AG08396 (cell line): ENCODE measurements at regions not wholly inside any gene's neighbourhood (a gene's known extent, or its start where the extent isn't known, plus 50 kb on each side); places are given as distances from the start of the nearest gene placed in this dataset.
"Not testable (repeated sequence)": the region's sequence is repeated elsewhere in the genome, so short reads cannot be mapped to it uniquely, and the experiment has no call there.

Experiments
- DNase-seq: peaks from one replicate; pipeline ENCODE4 v3.0.0; 2012; ENCODE audit warnings: low spot score, mixed read lengths

DNA sequence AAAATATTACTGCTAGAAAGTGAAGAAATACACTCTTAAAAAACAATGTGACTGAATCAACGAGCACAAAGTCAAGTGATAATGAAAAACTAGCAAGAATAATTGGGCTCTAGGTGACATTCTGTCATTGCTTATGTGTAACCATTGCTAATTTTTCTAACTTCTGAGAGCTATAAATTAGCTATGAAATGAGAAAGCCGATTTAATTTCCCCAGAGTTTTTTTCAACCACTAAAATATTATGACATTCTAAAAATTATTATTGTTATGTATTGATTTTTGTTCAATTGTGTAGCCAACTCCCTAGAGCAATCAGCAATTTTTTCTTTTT is 458.6 kb upstream of the ATXN8OS start:
- no peak for DNase-seq

DNA sequence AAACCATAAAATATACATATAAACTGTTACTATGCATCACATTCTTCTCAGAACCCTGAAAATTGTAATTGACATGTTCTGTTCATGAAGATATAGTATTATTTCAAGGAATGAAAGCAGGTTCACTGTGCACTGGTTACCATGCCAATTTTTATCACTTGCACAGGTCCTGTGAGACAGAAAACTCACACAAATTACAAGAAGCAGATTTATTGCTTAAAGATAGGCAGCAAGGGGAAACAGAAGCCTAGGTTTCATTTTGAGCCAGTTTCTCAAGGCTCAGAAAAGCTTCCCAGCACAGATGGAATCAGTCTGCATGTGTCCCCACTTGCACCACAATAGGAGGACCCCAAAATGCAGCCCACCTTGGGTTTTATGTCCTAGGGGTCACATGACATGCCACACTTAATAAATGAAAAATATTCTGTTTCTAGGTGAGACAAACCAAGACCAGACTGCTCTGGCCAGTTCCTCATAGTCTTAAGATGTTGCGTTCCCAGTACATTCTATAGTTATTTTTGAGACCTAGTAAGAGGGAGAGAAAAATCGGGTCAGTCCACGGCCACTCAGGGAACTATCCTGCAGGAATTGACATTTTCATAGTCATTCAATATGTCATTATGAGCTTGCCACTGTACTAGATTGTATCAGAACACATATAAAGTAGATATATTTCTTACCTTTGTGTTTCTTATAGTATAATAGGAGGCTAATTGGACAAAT is 459.1 kb upstream of the ATXN8OS start:
- no peak for DNase-seq

DNA sequence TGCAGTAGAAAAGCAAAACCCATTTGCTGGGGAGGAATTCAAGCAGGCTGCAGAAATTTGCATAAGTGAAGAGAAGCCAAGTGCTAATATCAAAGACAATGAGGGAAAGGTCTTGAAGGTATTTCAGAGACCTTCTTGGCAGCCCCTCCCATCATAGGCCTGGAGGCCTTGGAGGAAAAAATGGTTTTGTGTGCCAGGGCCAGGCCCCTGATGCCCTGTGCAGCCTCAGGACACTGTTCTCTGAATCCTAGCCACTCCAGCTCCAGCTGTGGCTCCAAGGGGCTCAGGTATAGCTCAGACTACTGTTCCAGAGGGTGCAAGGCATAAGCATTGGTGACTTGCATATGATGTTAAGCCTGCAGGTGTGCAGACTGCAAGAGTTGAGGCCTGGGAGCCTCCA is 463.2 kb upstream of the ATXN8OS start:
- no peak for DNase-seq

DNA sequence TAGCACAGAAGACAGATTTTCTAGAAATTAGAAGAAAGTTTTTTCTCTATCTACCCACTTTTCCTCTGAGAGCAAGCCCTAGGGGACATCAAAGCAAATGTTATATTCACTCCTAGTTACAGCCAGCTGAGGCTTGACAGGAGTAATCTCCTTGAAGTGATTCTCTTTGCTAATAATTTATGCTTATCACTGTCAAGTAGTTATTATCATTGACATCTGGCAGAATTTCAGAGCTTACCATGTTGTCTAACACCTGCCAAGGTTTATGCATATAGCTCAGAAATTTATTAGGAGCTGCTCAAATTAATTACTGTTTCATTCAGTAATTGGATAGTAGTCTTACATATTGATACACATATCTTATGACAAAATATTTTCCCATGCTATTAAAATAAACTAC is 465.9 kb upstream of the ATXN8OS start:
- no peak for DNase-seq

DNA sequence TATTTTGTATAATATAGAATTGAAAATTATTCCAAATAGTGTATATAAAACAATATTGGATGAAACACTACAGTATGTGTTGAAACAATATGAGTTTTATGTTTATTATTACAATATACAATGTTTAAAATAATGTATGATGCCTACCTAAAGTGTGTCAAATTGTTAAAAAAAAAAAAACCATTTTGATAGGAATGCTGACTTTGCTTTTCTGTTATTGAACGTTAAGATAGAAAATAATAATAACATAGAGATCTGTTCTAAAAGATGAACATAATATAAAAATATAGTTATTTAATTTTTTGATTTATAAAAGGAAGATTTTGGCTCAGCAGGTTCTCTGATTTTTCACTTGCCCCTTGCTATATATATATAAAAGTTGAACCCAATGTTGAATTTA is 474.6 kb upstream of the ATXN8OS start:
- no peak for DNase-seq

DNA sequence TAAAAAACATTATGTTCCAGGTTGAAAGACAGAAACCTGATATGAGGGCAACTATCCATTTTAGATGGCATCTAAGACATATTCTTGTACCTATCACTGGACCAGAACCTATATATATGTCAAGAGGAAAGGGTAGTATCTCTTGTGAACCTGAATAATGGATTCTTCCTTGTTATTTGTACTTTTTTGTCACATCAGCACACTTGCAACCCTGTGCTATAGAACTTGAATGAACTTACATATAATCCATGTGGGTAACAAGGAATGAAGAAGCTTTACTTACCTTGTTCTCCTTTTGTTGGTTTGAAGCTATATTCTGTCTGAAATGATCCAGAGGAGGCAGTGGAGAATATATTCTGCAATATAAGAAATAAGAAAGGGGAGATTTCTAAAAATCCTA is 483.7 kb upstream of the ATXN8OS start:
- no peak for DNase-seq

DNA sequence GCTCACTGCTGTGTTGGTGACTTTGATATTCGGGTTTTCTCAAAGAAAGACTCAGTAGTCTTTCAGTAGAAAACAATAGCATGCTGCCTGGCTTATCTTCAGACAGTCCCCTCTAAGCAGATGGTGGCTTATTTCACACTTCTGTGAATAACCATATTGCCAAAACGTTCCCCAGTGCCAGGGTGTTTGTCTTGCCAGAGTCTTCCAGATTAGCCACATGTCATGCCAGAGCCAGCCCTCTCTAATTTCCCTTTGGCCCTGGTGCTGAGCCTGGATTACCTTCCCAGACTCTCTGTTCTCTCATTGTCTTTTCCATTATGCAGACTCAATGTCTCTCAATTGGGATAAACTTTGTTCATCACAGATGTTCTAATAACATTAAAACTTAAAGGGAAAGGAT is 488.0 kb upstream of the ATXN8OS start:
- DNase-seq, result no peak

DNA sequence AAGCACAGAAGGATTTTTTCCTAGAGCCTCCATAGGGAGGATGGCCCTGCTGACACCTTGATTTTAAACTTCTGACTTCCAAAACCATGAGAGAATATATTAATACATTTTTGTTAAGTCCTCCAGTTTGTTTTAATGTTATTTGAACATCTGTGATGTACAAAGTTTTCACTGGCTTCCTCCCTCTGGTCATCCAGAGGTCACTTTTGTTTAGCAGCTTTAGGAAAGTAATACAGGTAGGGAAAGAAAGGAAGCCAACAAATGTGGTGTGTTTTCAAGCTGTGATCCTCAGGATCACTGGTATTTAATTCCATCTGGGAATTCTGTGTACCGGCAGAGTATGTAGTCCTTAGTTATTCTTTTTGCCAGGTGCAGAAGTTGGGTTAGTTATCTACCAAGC is 488.8 kb upstream of the ATXN8OS start:
- DNase-seq, result no peak

DNA sequence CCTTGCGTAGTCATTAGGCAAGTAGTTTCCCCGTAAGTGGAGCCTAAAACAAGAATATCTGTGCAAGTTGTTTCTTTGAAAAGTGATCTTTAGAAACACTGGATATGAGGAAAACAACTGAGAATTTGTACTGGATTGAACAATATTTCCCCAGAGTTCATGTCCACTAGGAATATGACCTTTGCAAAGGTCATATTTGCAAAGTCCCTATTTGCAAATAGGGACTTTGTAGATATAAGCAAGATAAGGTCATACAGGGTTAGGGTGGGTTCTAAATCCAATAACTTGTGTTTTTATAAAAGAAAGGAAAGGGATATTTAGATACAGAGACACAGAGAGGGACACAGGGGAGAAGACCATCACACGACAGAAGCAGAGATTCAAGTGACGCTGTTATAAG is 489.2 kb upstream of the ATXN8OS start:
- DNase-seq, result no peak

DNA sequence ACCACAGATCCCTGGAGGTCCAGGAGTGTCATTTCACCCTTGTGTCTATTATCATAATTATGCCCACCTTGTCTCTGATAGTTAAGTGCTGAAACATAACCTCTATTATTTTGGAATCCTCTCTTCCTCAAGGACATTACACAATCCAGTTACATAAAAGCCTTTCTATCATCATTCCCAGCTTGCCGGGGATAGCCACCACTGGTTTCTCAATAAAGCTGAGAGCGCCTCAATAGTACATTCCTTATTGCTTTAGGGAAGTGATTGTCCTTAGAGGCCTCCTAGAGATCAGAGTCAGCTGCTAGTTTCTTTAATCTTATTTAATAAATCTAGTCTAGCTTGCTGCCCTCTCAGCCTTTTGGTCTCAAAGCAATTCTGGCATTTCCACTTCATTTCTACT is 490.0 kb upstream of the ATXN8OS start:
- no peak for DNase-seq

DNA sequence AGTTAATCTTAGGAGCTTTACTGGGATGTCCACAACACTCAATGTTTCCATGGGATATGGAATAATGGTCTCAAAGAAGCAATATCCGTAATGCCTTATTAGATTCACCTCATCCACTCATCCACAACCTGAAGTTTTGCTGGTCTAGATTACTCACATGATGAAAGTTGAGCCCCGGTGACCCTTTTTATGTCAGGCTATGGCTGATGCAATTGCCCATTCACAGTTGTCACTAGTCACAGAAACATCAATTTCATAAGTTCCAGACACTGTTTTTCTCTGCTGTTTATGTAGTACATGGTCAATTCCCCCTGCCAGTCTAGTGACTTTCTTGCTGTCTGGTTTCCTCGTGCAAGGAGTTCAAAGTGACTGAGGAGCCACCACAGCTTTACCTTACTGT is 491.2 kb upstream of the ATXN8OS start:
- DNase-seq, result no peak

DNA sequence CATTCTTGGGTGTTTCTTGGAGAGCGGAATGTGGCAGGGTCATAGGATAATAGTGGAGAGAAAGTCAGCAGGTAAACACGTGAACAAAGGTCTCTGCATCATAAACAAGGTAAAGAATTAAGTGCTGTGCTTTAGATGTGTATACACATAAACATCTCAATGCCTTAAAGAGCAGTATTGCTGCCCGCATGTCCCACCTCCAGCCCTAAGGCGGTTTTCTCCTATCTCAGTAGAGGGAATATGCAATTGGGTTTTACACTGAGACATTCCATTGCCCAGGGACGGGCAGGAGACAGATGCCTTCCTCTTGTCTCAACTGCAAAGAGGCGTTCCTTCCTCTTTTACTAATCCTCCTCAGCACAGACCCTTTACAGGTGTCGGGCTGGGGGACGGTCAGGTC is 492.6 kb upstream of the ATXN8OS start:
- DNase-seq, result not testable (repeated sequence)

DNA sequence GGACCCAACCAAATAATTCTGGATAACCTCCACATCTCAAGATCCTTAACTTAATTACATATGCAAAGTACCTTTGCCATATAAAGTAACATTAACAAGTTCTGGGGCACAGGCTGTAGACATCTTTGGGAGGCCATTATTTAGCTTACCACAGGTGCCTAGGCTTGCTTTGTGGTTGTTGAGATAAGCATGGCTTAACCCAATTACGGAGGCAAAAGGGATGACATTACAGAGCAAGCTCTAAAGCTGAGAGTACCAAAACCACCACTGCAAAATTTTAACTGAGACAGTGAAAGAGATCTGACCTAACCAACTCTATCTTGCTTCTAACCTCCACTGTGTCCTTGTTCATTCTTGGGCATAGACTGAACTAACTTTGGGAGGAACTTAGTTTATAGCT is 502.9 kb upstream of the ATXN8OS start:
- no peak for DNase-seq

DNA sequence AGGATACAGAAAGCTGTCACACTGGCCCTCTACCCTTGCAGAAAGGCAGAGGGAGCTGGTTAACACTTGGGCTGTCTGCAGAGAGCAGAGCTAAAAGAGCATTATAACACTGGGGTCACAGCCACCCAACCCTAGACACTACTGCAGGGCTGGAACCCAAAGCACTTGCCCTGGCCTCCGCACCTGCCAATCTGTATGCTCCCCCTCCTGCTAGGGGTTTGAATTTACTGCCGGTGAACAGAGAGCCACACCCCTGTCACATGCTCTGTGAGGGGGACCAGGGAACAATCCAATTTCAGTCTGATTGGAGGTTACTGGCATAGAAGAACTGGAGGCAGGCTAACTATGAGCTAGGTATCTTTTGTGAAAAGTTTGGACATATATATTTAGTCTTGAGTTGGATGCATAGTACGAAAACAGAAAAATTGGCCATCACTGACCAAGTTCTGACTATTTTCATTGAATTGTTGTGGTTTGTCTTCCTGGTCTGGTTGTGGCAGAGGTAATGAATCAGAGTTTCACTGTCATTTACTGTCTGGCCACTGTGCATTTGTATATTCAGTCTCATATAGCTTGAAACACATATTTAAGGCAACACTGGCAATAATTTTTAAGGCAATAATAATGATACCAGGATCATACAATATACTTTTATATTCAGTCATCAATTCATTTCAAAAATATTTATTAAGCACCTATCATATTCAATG is 504.3 kb upstream of the ATXN8OS start:
- DNase-seq, result no peak

DNA sequence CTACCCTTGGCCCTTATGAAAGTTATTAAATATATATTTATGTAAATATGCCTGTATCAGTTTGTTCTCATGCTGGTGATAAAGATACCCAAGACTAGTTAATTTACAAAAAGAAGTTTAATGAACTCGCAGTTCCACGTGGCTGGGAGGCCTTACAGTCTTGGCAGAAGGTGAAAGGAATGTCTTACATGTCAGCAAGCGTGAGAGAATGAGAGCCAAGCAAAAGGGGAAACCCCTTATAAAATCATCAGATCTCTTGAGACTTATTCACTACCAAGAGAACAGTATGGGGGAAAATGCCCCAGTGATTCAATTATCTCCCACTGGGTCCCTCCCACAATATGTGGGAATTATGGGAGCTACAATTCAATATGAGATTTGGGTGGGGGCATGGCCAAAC is 506.0 kb upstream of the ATXN8OS start:
- no peak for DNase-seq

DNA sequence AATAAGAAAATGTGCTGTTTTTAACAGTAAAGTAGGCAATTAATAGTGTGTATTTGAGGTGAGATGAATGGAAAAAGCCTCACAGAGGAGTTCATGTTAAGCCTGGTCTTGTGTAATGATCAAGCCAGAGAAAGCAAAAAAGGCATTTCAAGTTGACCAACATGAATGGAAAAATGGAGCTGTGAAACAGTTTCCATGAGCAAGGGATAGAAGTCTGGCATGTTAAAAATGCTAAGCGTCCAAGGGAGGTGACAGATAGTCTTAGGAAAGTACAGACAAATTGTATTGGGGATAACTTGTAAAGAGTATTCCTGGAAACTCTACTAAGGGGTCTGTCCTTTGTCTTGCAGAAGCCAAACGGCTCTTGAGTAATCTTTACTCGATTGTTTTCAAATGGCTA is 506.8 kb upstream of the ATXN8OS start:
- no peak for DNase-seq

DNA sequence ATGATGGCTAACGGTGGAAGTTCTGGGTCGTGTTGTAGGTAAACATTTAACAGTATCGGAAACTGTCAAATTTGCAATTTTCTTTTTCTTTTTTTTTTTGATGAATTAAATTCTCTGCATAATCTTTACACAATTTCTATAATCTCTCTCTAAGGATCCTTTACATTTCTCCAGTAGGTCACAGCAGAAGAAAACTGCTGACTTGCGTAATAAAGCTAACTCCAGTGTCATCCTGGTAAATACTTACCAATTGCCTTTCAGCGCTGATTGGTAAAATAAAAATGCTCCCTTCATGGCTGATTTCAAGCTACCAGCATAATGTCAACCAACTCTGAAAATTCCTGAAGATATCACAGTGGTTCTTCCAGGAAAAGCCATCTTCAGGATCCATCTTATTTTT is 510.5 kb upstream of the ATXN8OS start:
- DNase-seq, result no peak

DNA sequence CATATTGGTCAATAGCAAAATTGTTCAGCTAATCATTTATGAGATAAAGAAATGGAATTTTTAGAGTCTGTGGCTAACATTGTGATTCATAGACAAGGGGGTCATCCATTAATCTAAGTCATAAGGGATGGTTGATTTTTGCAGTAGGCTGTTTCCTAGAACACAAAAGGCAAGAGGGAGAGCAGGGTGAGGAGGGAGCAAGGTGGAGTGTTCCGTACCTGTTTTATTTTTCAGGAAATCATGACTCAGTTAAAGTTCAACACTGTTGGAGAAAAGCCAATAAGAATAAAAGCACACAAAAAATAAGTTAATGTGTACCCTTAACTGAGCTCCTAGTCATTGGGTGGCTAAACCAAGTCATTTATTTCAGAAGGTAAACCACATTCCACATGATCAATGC is 512.4 kb upstream of the ATXN8OS start:
- no peak for DNase-seq

DNA sequence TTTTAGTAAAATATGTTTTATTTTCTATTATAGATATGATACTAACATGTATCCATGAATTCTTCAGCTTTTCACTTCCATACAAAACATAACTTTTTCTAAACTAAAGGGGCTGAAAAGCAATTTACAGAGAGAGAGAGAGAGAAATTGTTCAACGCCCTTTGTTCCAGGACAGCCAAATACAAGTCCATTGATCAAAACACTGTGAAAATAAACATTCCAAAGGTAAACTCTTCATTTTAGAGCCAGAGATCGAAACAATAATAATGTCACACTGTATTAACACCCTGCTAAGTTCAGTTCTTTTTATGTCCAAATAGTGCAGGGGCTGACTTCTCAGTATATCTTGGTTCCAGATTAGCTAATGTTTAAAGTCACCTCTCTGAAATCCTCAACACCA is 516.2 kb upstream of the ATXN8OS start:
- no peak for DNase-seq

DNA sequence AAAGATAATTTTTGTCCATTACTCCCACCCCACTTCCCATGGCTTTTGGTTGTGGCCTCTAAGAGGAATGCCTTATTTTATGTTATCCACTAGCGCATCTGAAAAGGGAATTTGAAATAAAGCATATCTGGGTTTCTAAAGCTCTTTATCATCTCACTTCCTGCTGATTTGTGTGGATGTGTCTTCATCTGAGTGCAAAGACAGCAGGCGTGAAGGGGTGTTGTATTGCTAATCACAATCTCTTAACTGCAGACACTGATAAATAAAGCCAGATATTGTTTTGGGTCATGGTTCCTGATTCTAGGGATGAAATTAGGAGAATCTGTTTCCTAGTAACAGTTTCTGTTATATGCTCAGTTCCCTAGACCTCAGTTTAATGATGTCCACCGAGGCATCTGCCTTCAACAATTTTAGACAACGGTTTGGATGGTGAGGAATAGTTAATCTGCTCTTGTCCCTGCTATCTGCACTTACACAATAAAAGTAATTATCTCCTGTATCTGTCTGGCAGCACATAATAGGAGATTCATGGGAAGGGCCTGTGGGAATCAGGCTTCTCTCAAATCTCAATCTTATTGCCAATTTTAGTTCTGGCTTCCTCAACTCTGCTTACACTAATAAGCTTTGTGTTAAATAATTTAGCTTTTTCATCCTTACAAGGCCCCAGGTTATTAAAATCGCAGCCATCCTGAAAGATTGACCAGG is 517.9 kb upstream of the ATXN8OS start:
- DNase-seq, result no peak

DNA sequence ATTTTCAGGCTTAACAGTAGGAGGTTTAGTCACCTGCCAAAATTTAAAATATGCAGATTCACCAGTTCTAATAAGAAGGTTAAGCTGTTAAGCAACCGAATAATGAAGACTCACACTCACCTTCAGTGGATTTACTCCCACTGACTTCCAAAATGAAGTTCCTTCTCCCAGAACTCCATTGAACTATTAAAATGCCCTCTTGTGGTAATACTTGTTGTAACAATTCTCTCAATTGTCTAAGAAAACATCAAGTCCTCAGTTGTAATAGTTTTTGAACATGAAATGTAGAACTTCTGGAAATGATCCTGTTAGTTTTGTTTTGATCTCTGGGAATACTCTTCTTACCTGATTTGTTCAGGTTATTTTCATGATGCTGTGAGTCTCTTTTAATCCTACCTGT is 522.0 kb upstream of the ATXN8OS start:
- no peak for DNase-seq

DNA sequence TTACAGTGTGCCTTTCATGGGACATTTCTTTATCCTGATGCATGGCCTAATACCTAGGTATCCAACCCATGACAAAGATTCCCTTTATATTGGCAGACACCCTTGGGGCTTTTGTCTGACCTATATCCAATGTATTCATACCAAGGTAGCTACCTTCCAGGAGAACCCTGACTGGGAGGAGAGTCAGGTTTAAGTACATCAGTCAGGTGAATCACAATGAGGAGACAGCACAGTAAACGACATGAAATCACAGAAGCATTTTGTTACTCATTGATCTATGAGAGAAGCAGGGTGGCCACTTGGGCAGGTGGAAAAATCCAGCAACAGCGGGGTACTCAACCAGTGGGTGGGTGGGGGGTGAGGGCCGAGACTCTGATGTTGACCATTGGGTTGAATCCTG is 527.4 kb upstream of the ATXN8OS start:
- no peak for DNase-seq

DNA sequence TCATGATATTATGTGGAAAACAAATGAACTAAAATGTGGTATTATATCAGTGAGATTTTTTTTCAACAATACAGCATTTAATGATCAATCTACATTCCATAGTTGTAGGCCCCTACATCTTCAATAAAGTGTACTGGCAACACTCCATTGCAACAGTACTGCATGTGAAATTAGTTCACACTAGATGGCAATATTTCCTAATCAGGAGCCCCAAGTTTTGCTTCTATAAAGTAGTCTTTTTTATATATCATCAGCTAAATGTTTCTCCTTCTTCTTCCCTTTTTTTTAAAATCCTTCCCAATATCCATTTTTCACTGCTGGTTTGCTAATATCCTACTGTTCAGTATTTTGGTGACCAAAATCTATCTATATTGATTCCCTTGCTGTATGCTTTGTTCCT is 528.3 kb upstream of the ATXN8OS start:
- DNase-seq, result no peak
